ENCODE measurements at regions not wholly inside any gene's neighbourhood (a gene's known extent, or its start where the extent isn't known, plus 50 kb on each side); places are given as distances from the start of the nearest gene placed in this dataset.

DNA sequence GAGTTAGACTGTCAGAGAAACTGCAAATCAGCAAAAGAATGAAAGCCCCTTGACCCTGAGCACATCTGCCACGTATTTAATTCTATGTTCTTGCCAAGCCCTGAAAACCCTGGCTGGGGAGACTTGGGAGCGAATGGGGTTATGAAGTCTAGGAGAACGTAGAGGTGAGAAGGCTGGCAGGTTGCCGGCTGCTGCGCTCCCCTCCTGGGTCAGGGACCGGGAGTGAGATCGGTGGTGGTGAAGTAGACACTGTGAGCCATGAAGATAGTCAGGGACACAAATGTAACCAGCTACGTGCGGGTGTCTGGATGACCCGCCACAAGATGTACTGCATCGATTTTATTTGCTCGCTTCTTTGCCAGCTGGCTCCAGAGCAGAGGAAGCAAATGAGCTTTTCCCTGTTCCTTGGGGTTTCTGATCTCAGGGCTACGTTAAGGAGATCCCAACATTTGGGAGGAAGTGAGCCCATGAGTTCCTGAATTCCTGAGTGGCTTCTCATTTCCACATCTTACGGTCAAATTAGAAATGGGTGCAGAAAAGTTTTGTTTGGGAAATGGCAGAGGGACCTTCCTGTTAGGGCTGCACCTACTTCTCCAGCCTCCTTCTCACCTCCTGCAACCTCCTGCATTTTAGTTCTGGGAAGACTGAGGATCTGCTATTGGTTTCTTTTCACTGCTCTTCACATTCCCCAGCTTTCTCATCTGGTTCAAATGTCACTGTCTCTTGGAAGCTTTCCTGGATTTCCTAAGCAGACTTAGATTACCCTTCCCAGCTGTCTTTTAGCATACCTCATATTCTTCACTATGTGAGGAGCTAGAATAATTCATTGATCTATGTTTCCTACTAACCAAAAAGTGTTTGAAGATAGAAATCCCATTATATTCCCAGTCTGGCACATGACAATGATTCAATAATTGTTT is 360.6 kb downstream of the ZNF521 start:
- DNase-seq (ENCODE audit: low read depth): no peak
- TF ChIP-seq, protein P1, sequence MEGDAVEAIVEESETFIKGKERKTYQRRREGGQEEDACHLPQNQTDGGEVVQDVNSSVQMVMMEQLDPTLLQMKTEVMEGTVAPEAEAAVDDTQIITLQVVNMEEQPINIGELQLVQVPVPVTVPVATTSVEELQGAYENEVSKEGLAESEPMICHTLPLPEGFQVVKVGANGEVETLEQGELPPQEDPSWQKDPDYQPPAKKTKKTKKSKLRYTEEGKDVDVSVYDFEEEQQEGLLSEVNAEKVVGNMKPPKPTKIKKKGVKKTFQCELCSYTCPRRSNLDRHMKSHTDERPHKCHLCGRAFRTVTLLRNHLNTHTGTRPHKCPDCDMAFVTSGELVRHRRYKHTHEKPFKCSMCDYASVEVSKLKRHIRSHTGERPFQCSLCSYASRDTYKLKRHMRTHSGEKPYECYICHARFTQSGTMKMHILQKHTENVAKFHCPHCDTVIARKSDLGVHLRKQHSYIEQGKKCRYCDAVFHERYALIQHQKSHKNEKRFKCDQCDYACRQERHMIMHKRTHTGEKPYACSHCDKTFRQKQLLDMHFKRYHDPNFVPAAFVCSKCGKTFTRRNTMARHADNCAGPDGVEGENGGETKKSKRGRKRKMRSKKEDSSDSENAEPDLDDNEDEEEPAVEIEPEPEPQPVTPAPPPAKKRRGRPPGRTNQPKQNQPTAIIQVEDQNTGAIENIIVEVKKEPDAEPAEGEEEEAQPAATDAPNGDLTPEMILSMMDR (IDR thresholded peaks at IDR 0.05; ENCODE audit: control insufficient read depth, extremely low read depth, insufficient read depth): no peak
- H3K4me3 ChIP-seq (ENCODE audit: low read depth, low read length): no peak overlapping the region

DNA sequence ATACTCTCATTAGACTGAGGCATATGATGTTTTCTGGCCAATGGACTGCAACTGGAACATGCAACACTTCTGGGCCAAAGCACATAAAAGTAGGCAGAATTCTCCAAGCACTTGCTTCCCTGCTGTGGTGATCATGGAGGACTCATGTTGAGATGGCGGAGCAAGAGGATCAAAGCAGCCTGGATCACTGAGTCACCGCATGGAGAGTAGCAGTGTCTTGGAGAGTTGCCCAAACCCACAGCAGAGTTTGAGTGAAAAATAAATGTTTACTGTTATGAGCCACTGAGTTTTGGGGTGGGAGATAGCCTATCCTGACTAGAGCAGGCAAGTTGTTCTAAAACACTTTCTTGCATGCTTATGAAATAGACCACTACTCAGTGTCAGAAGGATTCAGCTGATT is 359.5 kb downstream of the ZNF521 start:
- no peak overlapping the region for H3K4me3 ChIP-seq (ENCODE audit: low read depth, low read length)
- no peak for DNase-seq (ENCODE audit: low read depth)
- TF ChIP-seq, protein P1 (IDR thresholded peaks at IDR 0.05; ENCODE audit: control insufficient read depth, extremely low read depth, insufficient read depth): no peak

DNA sequence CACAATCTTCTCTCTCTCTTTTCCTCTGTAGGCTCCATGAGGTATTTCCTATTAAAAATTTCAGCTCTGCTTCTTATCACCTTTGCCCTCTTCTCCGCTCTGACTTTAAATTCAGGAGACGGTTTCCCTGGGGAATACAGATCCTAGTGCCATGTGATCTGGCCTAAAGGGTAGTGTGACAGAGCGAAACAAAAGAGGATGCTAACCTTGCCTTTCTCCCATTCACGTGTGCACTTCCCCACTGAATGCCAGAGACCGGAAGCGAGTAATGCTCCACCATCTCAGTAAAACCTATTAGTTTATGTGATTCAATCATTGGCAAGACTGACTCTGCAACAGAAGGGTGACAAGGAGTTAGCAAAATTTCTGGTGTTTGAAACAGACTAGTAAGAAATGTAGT is 358.3 kb downstream of the ZNF521 start:
- no peak for DNase-seq (ENCODE audit: low read depth)
- TF ChIP-seq, protein P1 (IDR thresholded peaks at IDR 0.05; ENCODE audit: control insufficient read depth, extremely low read depth, insufficient read depth): no peak
- no peak overlapping the region for H3K4me3 ChIP-seq (ENCODE audit: low read depth, low read length)

DNA sequence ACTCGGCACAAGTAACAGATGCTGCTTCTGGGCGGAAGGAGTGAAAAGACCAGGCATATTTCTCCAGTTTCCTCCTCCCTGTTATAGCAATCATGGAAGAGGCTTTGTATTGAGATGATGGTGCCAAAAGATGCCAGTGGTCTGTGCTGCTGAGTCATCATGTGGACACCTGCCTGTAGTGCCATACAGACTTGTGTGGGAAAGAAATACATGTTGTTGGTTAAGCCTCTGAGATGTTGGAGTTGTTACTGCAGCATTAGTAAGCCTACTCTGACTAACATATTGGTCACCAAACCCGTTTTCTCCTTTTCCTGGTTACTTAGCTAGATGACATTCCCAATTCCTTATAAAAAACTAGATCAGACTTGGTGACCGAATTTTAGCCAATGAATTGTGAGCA is 356.9 kb downstream of the ZNF521 start:
- DNase-seq (ENCODE audit: low read depth): no peak
- TF ChIP-seq, protein P1 (IDR thresholded peaks at IDR 0.05; ENCODE audit: control insufficient read depth, extremely low read depth, insufficient read depth): no peak
- H3K4me3 ChIP-seq (ENCODE audit: low read depth, low read length): no peak overlapping the region

DNA sequence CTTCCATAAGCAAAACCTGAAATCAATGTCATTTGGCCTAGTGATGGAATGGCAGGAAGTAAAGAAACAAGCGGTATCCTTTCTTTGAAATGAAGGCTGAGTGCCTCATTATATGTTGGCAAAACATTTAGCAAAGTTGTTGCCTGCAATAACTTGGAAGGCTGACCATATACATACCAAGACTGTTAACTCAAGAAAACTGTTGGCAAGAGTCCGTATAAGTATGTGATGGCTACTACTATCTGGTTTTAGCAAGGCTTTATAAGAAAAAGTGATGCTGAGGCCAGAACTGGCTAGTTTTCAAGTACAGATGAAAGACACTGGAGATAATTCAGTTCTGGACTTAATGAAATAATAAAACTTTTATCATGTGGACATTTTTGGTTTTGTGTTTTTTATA is 356.2 kb downstream of the ZNF521 start:
- DNase-seq (ENCODE audit: low read depth): no peak
- H3K4me3 ChIP-seq (ENCODE audit: low read depth, low read length): no peak overlapping the region
- TF ChIP-seq, protein P1 (IDR thresholded peaks at IDR 0.05; ENCODE audit: control insufficient read depth, extremely low read depth, insufficient read depth): no peak

DNA sequence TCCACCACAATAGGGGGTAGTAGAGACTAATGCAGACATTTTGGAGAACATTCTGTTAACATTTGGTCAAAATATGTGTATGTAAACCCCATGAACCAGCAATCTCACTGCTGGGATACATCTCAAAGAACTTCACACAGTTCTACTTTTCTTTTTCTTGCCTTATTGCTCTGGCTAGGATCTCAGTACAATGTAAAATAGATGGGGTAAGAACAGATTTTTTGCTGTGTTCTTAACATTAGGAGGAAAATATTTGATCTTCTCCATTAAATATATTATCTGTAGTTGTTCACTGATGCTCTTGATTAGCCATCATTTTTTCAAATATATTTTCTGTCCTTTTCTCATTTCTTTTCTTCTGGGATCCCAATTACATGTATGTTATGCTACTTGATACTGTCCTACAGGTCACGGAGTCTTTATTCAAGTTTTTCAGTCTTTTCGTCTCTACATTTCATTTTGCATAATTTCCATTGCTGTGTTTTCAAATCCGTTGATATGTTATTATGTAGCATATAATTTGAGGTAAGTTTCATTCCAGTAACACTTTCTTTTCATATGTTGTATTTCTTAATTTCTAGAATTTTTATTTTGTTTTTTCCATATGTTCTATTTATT is 352.2 kb downstream of the ZNF521 start:
- TF ChIP-seq, protein P1 (IDR thresholded peaks at IDR 0.05; ENCODE audit: control insufficient read depth, extremely low read depth, insufficient read depth): no peak
- no peak for DNase-seq (ENCODE audit: low read depth)
- no peak overlapping the region for H3K4me3 ChIP-seq (ENCODE audit: low read depth, low read length)
